ENCODE measurements at regions not wholly inside any gene's neighbourhood (a gene's known extent, or its start where the extent isn't known, plus 50 kb on each side); places are given as distances from the start of the nearest gene placed in this dataset.

GRCh38 chr11:79742176-79742575, 301.3 kb upstream of the TENM4 start:
- no peak for TF ChIP-seq CTCF (IDR thresholded peaks at IDR 0.05)
- TF ChIP-seq EP300 (IDR thresholded peaks at IDR 0.05): no peak
- TF ChIP-seq POLR2A (IDR thresholded peaks at IDR 0.05): no peak
